ENCODE measurements at regions not wholly inside any gene's neighbourhood (a gene's known extent, or its start where the extent isn't known, plus 50 kb on each side); places are given as distances from the start of the nearest gene placed in this dataset.

DNA sequence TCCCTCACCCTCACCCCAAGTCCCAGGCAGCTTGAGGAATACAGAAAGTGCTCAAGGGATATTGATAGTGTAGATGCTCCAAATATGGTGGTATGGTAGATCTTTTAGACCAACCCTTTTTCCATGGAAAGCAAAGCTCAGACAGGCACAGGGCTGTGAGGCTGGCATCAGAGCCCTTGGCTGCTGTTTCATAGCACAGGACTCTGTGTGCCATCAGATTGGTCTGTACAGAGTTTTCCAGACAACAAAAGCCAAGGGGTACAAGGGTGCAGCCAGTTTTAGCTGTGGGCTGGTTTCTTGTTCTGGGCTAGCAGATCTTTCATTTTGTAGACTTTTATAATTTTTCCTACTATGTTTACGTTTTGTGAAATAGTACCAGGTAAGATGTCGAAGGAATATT, 296.9 kb upstream of the TNP1 start:
- H3K4me3 ChIP-seq = no peak overlapping the region
- no peaks in the 10 kb centered on the region for H3K27me3 ChIP-seq
- no peak overlapping the region for H3K4me2 ChIP-seq
- no peak overlapping the region for H2AFZ ChIP-seq
- WGBS (ENCODE audit: low lambda C conversion rate, missing lambda C conversion rate) = 85% methylated on average over 2 of the region's 2 CpGs
- no peaks in the 10 kb centered on the region for H3K4me1 ChIP-seq (ENCODE audit: insufficient read depth)
- no peaks in the 10 kb centered on the region for H3K79me2 ChIP-seq
- no peaks in the 10 kb centered on the region for H3K36me3 ChIP-seq (replicated peaks; ENCODE audit: insufficient read depth, low read depth)
- no peaks in the 10 kb centered on the region for H3K9me2 ChIP-seq (replicated peaks; ENCODE audit: insufficient read depth)
- H3K9me3 ChIP-seq (ENCODE audit: low read depth) = no peaks in the 10 kb centered on the region
- H3K27ac ChIP-seq = no peak overlapping the region
- TF ChIP-seq EZH2 (IDR thresholded peaks at IDR 0.05; ENCODE audit: borderline replicate concordance) (no peak), EZH2phosphoT487 (IDR thresholded peaks at IDR 0.05; ENCODE audit: low read depth, severe bottlenecking, unreplicated experiment) (no peak)
- TF ChIP-seq, protein P1, sequence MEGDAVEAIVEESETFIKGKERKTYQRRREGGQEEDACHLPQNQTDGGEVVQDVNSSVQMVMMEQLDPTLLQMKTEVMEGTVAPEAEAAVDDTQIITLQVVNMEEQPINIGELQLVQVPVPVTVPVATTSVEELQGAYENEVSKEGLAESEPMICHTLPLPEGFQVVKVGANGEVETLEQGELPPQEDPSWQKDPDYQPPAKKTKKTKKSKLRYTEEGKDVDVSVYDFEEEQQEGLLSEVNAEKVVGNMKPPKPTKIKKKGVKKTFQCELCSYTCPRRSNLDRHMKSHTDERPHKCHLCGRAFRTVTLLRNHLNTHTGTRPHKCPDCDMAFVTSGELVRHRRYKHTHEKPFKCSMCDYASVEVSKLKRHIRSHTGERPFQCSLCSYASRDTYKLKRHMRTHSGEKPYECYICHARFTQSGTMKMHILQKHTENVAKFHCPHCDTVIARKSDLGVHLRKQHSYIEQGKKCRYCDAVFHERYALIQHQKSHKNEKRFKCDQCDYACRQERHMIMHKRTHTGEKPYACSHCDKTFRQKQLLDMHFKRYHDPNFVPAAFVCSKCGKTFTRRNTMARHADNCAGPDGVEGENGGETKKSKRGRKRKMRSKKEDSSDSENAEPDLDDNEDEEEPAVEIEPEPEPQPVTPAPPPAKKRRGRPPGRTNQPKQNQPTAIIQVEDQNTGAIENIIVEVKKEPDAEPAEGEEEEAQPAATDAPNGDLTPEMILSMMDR (IDR thresholded peaks at IDR 0.05; ENCODE audit: poor library complexity) = no peak
- no peak for DNase-seq (ENCODE audit: low spot score)
- H4K20me1 ChIP-seq (ENCODE audit: insufficient read depth, poor library complexity, severe bottlenecking) = no peaks in the 10 kb centered on the region

DNA sequence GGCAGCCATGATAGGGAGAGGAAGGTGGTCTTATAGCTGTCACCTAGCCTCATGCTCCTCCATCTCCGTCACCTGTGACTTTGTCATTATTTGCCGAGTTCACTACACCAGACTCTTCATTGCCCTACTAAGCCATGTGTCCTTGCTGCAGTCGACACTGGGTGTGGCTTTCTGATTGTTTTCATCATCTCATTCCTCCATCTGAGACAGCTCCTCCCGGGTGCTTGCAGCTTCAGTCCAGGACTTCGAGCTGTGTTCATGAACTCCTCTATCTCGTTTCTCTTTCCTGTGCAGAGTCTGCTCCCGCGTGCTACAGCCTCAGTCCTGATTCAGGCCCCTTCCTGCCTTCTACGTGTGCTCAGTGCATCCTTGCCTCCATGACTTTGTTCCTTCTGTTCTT, 295.1 kb upstream of the TNP1 start:
- Histone ChIP-seq H2AFZ (no peak overlapping the region), H3K27ac (no peak overlapping the region), H3K4me1 (ENCODE audit: insufficient read depth) (no peaks in the 10 kb centered on the region), H3K4me2 (no peak overlapping the region), H3K79me2 (no peaks in the 10 kb centered on the region), H3K9me3 (ENCODE audit: low read depth) (no peaks in the 10 kb centered on the region), H3K9me2 (replicated peaks; ENCODE audit: insufficient read depth) (no peaks in the 10 kb centered on the region), H4K20me1 (ENCODE audit: insufficient read depth, poor library complexity, severe bottlenecking) (no peaks in the 10 kb centered on the region), H3K36me3 (replicated peaks; ENCODE audit: insufficient read depth, low read depth) (no peaks in the 10 kb centered on the region), H3K27me3 (no peaks in the 10 kb centered on the region), H3K4me3 (no peak overlapping the region)
- 81% methylated on average over 9 of the region's 9 CpGs for WGBS (ENCODE audit: low lambda C conversion rate, missing lambda C conversion rate)
- TF ChIP-seq, protein P1 (IDR thresholded peaks at IDR 0.05; ENCODE audit: poor library complexity) = no peak
- DNase-seq (ENCODE audit: low spot score) = no peak

DNA sequence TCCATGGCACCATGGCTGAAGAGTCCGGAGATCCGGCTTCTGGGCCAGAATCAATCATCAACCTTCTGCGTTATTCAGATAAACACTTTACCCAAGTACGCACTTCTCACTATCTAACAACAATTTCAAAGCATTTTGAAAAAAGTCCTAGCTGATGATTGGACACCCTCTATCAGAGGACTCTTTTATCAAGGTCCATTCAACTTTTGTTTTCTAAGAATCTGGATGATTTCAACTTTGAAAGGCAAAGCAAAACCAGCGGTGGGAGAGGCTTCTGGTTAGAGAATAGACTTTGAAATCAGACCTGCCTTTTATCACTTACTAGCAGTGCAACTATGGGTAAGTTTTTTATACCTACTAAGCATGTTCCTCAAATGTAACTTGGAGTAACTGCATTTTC, 293.6 kb upstream of the TNP1 start:
- no peak overlapping the region for H3K27ac ChIP-seq
- H4K20me1 ChIP-seq (ENCODE audit: insufficient read depth, poor library complexity, severe bottlenecking) = no peaks in the 10 kb centered on the region
- H3K4me3 ChIP-seq = no peak overlapping the region
- H3K9me3 ChIP-seq (ENCODE audit: low read depth) = no peaks in the 10 kb centered on the region
- H3K9me2 ChIP-seq (replicated peaks; ENCODE audit: insufficient read depth) = no peaks in the 10 kb centered on the region
- 75% methylated on average over 5 of the region's 5 CpGs for WGBS (ENCODE audit: low lambda C conversion rate, missing lambda C conversion rate)
- no peaks in the 10 kb centered on the region for H3K27me3 ChIP-seq
- H3K36me3 ChIP-seq (replicated peaks; ENCODE audit: insufficient read depth, low read depth) = no peaks in the 10 kb centered on the region
- no peak overlapping the region for H3K4me2 ChIP-seq
- no peak for DNase-seq (ENCODE audit: low spot score)
- H2AFZ ChIP-seq = no peak overlapping the region
- no peaks in the 10 kb centered on the region for H3K4me1 ChIP-seq (ENCODE audit: insufficient read depth)
- H3K79me2 ChIP-seq = no peaks in the 10 kb centered on the region
- TF ChIP-seq, protein P1 (IDR thresholded peaks at IDR 0.05; ENCODE audit: poor library complexity) = no peak
- TF ChIP-seq EZH2 (IDR thresholded peaks at IDR 0.05; ENCODE audit: borderline replicate concordance) (no peak), EZH2phosphoT487 (IDR thresholded peaks at IDR 0.05; ENCODE audit: low read depth, severe bottlenecking, unreplicated experiment) (no peak)

DNA sequence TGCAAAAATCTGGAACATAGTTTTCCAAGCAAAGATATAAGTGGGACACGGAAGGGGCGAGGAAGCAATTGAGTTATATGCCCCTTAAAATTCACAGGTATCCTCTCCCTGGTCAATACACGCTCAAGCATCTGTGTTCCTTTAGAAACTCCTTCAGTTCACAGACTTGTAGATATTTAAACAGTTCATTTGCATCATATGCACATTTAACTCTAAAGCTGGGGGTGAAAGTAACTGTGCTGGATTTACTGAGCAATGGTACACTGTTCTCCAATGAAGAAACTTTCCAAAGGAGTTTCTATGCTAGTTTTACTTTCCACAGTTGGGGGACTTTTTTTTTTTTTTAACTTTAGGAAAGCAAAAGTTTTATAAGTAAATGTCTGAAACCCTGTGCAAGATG, 293.0 kb upstream of the TNP1 start:
- Histone ChIP-seq H3K36me3 (replicated peaks; ENCODE audit: insufficient read depth, low read depth) (no peaks in the 10 kb centered on the region), H3K27ac (no peak overlapping the region), H3K4me3 (no peak overlapping the region), H3K27me3 (no peaks in the 10 kb centered on the region), H4K20me1 (ENCODE audit: insufficient read depth, poor library complexity, severe bottlenecking) (no peaks in the 10 kb centered on the region), H2AFZ (no peak overlapping the region), H3K9me3 (ENCODE audit: low read depth) (no peaks in the 10 kb centered on the region), H3K4me1 (ENCODE audit: insufficient read depth) (no peaks in the 10 kb centered on the region), H3K4me2 (no peak overlapping the region), H3K9me2 (replicated peaks; ENCODE audit: insufficient read depth) (no peaks in the 10 kb centered on the region), H3K79me2 (no peaks in the 10 kb centered on the region)
- 80% methylated on average over 3 of the region's 3 CpGs for WGBS (ENCODE audit: low lambda C conversion rate, missing lambda C conversion rate)
- TF ChIP-seq, protein P1 (IDR thresholded peaks at IDR 0.05; ENCODE audit: poor library complexity) = no peak
- TF ChIP-seq EZH2 (IDR thresholded peaks at IDR 0.05; ENCODE audit: borderline replicate concordance) (no peak), EZH2phosphoT487 (IDR thresholded peaks at IDR 0.05; ENCODE audit: low read depth, severe bottlenecking, unreplicated experiment) (no peak)
- no peak for DNase-seq (ENCODE audit: low spot score)
